IMR-90 (cell line): ENCODE measurements at regions not wholly inside any gene's neighbourhood (a gene's known extent, or its start where the extent isn't known, plus 50 kb on each side); places are given as distances from the start of the nearest gene placed in this dataset.

Experiments
- ATAC-seq: fragments of 200-7000 bp; cut with Tn5 transposase; 2 replicates; pipeline ENCODE4 v1.9.1; 2020; ENCODE audit warnings: low read depth, mild to moderate bottlenecking, moderate library complexity
- BruUV-seq: library from RNA; stranded (reverse); fragments of 400-500 nt; replicated peaks from 2 replicates; lab custom pipeline; 2021; lab: Mats Ljungman, UMichigan
- CTCF ChIA-PET: fragments of 300-600 bp; formaldehyde crosslinking; extraction: SDS; loops from one replicate; lab custom pipeline; 2021; ENCODE audit warnings: antibody characterized with exemption; lab: Yijun Ruan, JAX
- POLR2A ChIA-PET: fragments of 300-600 bp; sonication (Branson Sonifier 250); formaldehyde crosslinking; loops from one replicate; lab custom pipeline; 2022; ENCODE audit warnings: antibody characterized with exemption; ENCODE audit not compliant: unreplicated experiment; lab: Charles Lee
- DNase-seq: peaks from one replicate; pipeline ENCODE4 v3.0.0; 2013
- H2AFZ ChIP-seq: replicated peaks from 2 replicates; pipeline ENCODE3; 2013; ENCODE audit warnings: low read length, mild to moderate bottlenecking; ENCODE audit not compliant: poor library complexity
- H2AK5ac ChIP-seq: 2 replicates; pipeline ENCODE4 v1.6.1; 2013; ENCODE audit warnings: low read depth, low read length, inconsistent platforms
- H2AK9ac ChIP-seq: replicated peaks from 2 replicates; pipeline ENCODE3; 2013; ENCODE audit warnings: mild to moderate bottlenecking, low read depth, low read length, moderate library complexity; ENCODE audit not compliant: poor library complexity
- H2BK120ac ChIP-seq: 2 replicates; pipeline ENCODE4 v1.6.1; 2013; ENCODE audit warnings: low read depth, low read length, inconsistent platforms
- H2BK15ac ChIP-seq: 3 replicates; pipeline ENCODE4 v1.6.1; 2013; ENCODE audit warnings: low read depth, low read length, inconsistent platforms
- H2BK20ac ChIP-seq: 2 replicates; pipeline ENCODE4 v1.6.1; 2013; ENCODE audit warnings: low read depth, mild to moderate bottlenecking, inconsistent platforms, low read length, moderate library complexity
- H2BK5ac ChIP-seq: 2 replicates; pipeline ENCODE4 v1.6.1; 2013; ENCODE audit warnings: mild to moderate bottlenecking, low read depth, low read length, inconsistent platforms; ENCODE audit not compliant: poor library complexity, severe bottlenecking
- H3K14ac ChIP-seq: replicated peaks from 2 replicates; pipeline ENCODE4 v1.6.1; 2013; ENCODE audit warnings: low read depth, low read length, inconsistent platforms
- H3K18ac ChIP-seq: 2 replicates; pipeline ENCODE4 v1.6.1; 2013; ENCODE audit warnings: low read depth, low read length, control low read depth
- H3K23ac ChIP-seq: 2 replicates; pipeline ENCODE4 v1.6.1; 2013; ENCODE audit warnings: low read depth, low read length, inconsistent platforms
- H3K27ac ChIP-seq: 2 replicates; pipeline ENCODE4 v1.5.1; 2013; ENCODE audit warnings: mild to moderate bottlenecking, control low read depth, low read length; ENCODE audit not compliant: insufficient read depth
- H3K27me3 ChIP-seq: 2 replicates; pipeline ENCODE4 v1.6.1; 2013; ENCODE audit warnings: low read length; ENCODE audit not compliant: control insufficient read depth, insufficient read depth
- H3K36me3 ChIP-seq: 2 replicates; pipeline ENCODE4 v1.6.1; 2013; ENCODE audit warnings: low read length, mixed read lengths; ENCODE audit not compliant: control insufficient read depth, insufficient read depth
- H3K4ac ChIP-seq: 2 replicates; pipeline ENCODE4 v1.6.1; 2013; ENCODE audit warnings: low read depth, low read length, inconsistent platforms
- H3K4me1 ChIP-seq: 2 replicates; pipeline ENCODE4 v1.6.1; 2013; ENCODE audit warnings: low read length, mixed read lengths; ENCODE audit not compliant: control insufficient read depth, insufficient read depth
- H3K4me2 ChIP-seq: 2 replicates; pipeline ENCODE4 v1.6.1; 2013; ENCODE audit warnings: low read depth, mild to moderate bottlenecking, control low read depth, low read length, moderate library complexity
- H3K4me3 ChIP-seq: 2 replicates; pipeline ENCODE4 v1.5.1; 2013; ENCODE audit warnings: low read depth, mild to moderate bottlenecking, control low read depth, low read length, moderate library complexity; ENCODE audit not compliant: insufficient read depth
- H3K56ac ChIP-seq: 2 replicates; pipeline ENCODE4 v1.6.1; 2013; ENCODE audit warnings: low read length, inconsistent platforms; ENCODE audit not compliant: insufficient read depth; ENCODE audit errors: extremely low read depth
- H3K79me1 ChIP-seq, 2 experiments: 2 replicates each; pipeline ENCODE4 v1.6.1; 2013; ENCODE audit warnings: low read length in 2 of 2, inconsistent platforms in 1 of 2, low read depth in 1 of 2
- H3K9ac ChIP-seq: 2 replicates; pipeline ENCODE4 v1.6.1; 2013; ENCODE audit warnings: low read depth, low read length, control low read depth
- H3K9me1 ChIP-seq: 2 replicates; pipeline ENCODE4 v1.6.1; 2013; ENCODE audit warnings: low read length, inconsistent platforms; ENCODE audit not compliant: insufficient read depth
- H3K9me3 ChIP-seq: 2 replicates; pipeline ENCODE4 v1.6.1; 2013; ENCODE audit warnings: low read length; ENCODE audit not compliant: control insufficient read depth, insufficient read depth
- H4K20me1 ChIP-seq: 2 replicates; pipeline ENCODE4 v1.6.1; 2013; ENCODE audit warnings: low read length, inconsistent platforms; ENCODE audit not compliant: insufficient read depth
- H4K5ac ChIP-seq: 2 replicates; pipeline ENCODE4 v1.6.1; 2013; ENCODE audit warnings: mild to moderate bottlenecking, low read depth, low read length, control low read depth
- H4K8ac ChIP-seq, 2 experiments: 2 replicates each; pipeline ENCODE4 v1.6.1; 2013; ENCODE audit warnings: low read depth in 2 of 2, low read length in 2 of 2, control low read depth in 1 of 2, inconsistent platforms in 1 of 2
- H4K91ac ChIP-seq: 2 replicates; pipeline ENCODE4 v1.6.1; 2013; ENCODE audit warnings: low read depth, low read length, inconsistent platforms; ENCODE audit not compliant: insufficient read depth
- BHLHE40 ChIP-seq: fragments of 150-350 bp; IDR thresholded peaks from 2 replicates; pipeline ENCODE4 v1.6.1; 2016; ENCODE audit warnings: mild to moderate bottlenecking, low read depth, low read length
- CEBPB ChIP-seq: IDR thresholded peaks from 2 replicates; pipeline ENCODE4 v1.6.1; 2012; ENCODE audit warnings: low read depth, low read length, improper control_type of control experiment
- CHD1 ChIP-seq: IDR thresholded peaks from 2 replicates; pipeline ENCODE4 v1.6.1; 2012; ENCODE audit warnings: low read depth, low read length, improper control_type of control experiment
- FOS ChIP-seq: fragments of 150-350 bp; IDR thresholded peaks from 2 replicates; pipeline ENCODE4 v1.6.1; 2016; ENCODE audit warnings: low read depth, low read length
- MAFK ChIP-seq: IDR thresholded peaks from 2 replicates; pipeline ENCODE4 v1.6.1; 2012; ENCODE audit warnings: low read depth, low read length, improper control_type of control experiment
- MAZ ChIP-seq: IDR thresholded peaks from 2 replicates; pipeline ENCODE4 v1.6.1; 2012; ENCODE audit warnings: low read depth, mild to moderate bottlenecking, low read length, improper control_type of control experiment, moderate library complexity, borderline replicate concordance
- MXI1 ChIP-seq: IDR thresholded peaks from 2 replicates; pipeline ENCODE4 v1.6.1; 2012; ENCODE audit warnings: low read depth, mild to moderate bottlenecking, low read length, moderate library complexity, borderline replicate concordance
- RAD21 ChIP-seq: IDR thresholded peaks from 2 replicates; pipeline ENCODE4 v1.6.1; 2012; ENCODE audit warnings: low read length, improper control_type of control experiment
- RCOR1 ChIP-seq: IDR thresholded peaks from 2 replicates; pipeline ENCODE4 v1.6.1; 2012; ENCODE audit warnings: mild to moderate bottlenecking, low read length, improper control_type of control experiment; ENCODE audit not compliant: insufficient replicate concordance
- RFX5 ChIP-seq: IDR thresholded peaks from 2 replicates; pipeline ENCODE4 v1.8.0; 2012; ENCODE audit warnings: low read depth, mild to moderate bottlenecking, low read length, moderate library complexity
- SMC3 ChIP-seq: fragments of 150-350 bp; IDR thresholded peaks from 2 replicates; pipeline ENCODE4 v1.6.1; 2016; ENCODE audit warnings: low read depth, mild to moderate bottlenecking, antibody characterized with exemption, low read length, moderate library complexity
- WGBS, 2 experiments: methylation state at CpG; one replicate each; pipeline versions ENCODE4 v1.1.5 to v1.1.7; 2013; ENCODE audit warnings: missing lambda C conversion rate in 2 of 2; ENCODE audit not compliant: insufficient read length in 1 of 2; ENCODE audit errors: extremely low coverage in 2 of 2; 5-methylcytosine and 5-hydroxymethylcytosine counted together
- dilution Hi-C: fragments of 300-500 bp; cut with HindIII; formaldehyde crosslinking; loops from one replicate; pipeline ENCODE4 v1.14.3; 2018; ENCODE audit warnings: low sequenced_read_pairs; ENCODE audit not compliant: unreplicated experiment
- in situ Hi-C: fragments of 300-500 bp; cut with MboI; formaldehyde crosslinking; loops from 3 replicates; pipeline ENCODE4 v1.14.3; 2019; ENCODE audit warnings: low sequenced_read_pairs, inconsistent platforms, mixed read lengths
- intact Hi-C: fragments of 100-400 bp; cut with micrococcal nuclease; formaldehyde crosslinking; loops from 2 replicates; pipeline ENCODE4 v1.10.0; 2022
- TF ChIP-seq, protein P1 (sequence below): conservative IDR thresholded peaks from 2 replicates; pipeline ENCODE4 v1.5.1; 2012; ENCODE audit warnings: mild to moderate bottlenecking, low read depth, low read length, improper control_type of control experiment
- TF ChIP-seq, protein P2 (sequence below): fragments of 150-350 bp; IDR thresholded peaks from 2 replicates; pipeline ENCODE4 v1.6.1; 2016; ENCODE audit warnings: low read depth, mild to moderate bottlenecking, low read length, moderate library complexity, borderline replicate concordance
- TF ChIP-seq, protein P3 (sequence below): fragments of 150-350 bp; IDR thresholded peaks from 2 replicates; pipeline ENCODE4 v1.6.1; 2017; ENCODE audit warnings: mild to moderate bottlenecking, antibody characterized with exemption, low read length, low read depth

DNA sequence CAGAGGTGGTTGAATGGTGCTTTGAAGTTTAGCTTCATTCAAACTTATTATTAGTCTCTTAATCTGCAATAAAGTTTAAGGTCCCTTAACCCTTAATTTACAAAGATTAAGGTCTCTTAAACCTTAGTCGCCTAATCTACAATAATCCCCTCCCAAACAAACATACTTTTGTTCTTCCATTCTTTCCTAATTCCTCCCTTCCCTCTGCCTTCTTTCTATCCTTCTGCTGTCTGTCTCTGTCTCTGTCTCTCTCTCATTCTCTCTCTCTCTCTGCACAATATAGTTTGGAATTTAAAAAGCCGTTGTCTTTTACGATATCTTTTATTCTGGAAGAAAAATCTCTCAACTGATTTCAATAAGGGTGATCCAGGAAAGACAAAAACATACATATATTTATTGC lies 1096.8 kb upstream of the ATXN8OS start:
- Histone ChIP-seq H4K91ac (no peak overlapping the region), H2AFZ (no peak overlapping the region), H4K8ac (no peak overlapping the region), H3K18ac (no peak overlapping the region), H3K9me3 (peaks cover 3% of the 10 kb centered on the region), H3K14ac (no peak overlapping the region), H3K36me3 (no peaks in the 10 kb centered on the region), H3K4me3 (no peak overlapping the region), H2AK5ac (no peak overlapping the region), H3K23ac (no peak overlapping the region), H3K4me2 (no peak overlapping the region), H3K27me3 (no peaks in the 10 kb centered on the region), H4K5ac (no peak overlapping the region), H3K4ac (no peak overlapping the region), H2BK20ac (no peak overlapping the region), H4K20me1 (no peaks in the 10 kb centered on the region), H3K79me1 (no peaks in the 10 kb centered on the region), H3K4me1 (no peaks in the 10 kb centered on the region), H2BK5ac (no peak overlapping the region), H2AK9ac (no peak overlapping the region), H3K9me1 (no peaks in the 10 kb centered on the region), H2BK15ac (no peak overlapping the region), H3K56ac (no peak overlapping the region), H3K27ac (no peak overlapping the region), H3K9ac (no peak overlapping the region), H2BK120ac (no peak overlapping the region)
- DNase-seq (no peak), ATAC-seq (no peak)
- BruUV-seq, result no TSS peak
- TF ChIP-seq CHD1, result no peak
- TF ChIP-seq MAZ, result no peak
- TF ChIP-seq RAD21, result no peak
- TF ChIP-seq BHLHE40, result no peak
- TF ChIP-seq, protein P1, sequence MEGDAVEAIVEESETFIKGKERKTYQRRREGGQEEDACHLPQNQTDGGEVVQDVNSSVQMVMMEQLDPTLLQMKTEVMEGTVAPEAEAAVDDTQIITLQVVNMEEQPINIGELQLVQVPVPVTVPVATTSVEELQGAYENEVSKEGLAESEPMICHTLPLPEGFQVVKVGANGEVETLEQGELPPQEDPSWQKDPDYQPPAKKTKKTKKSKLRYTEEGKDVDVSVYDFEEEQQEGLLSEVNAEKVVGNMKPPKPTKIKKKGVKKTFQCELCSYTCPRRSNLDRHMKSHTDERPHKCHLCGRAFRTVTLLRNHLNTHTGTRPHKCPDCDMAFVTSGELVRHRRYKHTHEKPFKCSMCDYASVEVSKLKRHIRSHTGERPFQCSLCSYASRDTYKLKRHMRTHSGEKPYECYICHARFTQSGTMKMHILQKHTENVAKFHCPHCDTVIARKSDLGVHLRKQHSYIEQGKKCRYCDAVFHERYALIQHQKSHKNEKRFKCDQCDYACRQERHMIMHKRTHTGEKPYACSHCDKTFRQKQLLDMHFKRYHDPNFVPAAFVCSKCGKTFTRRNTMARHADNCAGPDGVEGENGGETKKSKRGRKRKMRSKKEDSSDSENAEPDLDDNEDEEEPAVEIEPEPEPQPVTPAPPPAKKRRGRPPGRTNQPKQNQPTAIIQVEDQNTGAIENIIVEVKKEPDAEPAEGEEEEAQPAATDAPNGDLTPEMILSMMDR, result no peak
- TF ChIP-seq CEBPB, result no peak
- TF ChIP-seq MAFK, result no peak
- TF ChIP-seq, protein P2, sequence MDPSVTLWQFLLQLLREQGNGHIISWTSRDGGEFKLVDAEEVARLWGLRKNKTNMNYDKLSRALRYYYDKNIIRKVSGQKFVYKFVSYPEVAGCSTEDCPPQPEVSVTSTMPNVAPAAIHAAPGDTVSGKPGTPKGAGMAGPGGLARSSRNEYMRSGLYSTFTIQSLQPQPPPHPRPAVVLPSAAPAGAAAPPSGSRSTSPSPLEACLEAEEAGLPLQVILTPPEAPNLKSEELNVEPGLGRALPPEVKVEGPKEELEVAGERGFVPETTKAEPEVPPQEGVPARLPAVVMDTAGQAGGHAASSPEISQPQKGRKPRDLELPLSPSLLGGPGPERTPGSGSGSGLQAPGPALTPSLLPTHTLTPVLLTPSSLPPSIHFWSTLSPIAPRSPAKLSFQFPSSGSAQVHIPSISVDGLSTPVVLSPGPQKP, result no peak
- no peak for TF ChIP-seq SMC3
- no peak for TF ChIP-seq FOS
- TF ChIP-seq RCOR1, result no peak
- TF ChIP-seq, protein P3, sequence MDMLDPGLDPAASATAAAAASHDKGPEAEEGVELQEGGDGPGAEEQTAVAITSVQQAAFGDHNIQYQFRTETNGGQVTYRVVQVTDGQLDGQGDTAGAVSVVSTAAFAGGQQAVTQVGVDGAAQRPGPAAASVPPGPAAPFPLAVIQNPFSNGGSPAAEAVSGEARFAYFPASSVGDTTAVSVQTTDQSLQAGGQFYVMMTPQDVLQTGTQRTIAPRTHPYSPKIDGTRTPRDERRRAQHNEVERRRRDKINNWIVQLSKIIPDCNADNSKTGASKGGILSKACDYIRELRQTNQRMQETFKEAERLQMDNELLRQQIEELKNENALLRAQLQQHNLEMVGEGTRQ, result no peak
- TF ChIP-seq RFX5, result no peak
- no peak for TF ChIP-seq MXI1
- in situ Hi-C loops (no loop called here), intact Hi-C loops (no loop called here), dilution Hi-C loops (no loop called here)
- WGBS, 2 experiments, result 100% methylated on average over 1 of the region's 3 CpGs
- ChIA-PET POLR2A (no interaction called here), CTCF (no interaction called here)
